ENCODE measurements at regions not wholly inside any gene's neighbourhood (a gene's known extent, or its start where the extent isn't known, plus 50 kb on each side); places are given as distances from the start of the nearest gene placed in this dataset.

DNA sequence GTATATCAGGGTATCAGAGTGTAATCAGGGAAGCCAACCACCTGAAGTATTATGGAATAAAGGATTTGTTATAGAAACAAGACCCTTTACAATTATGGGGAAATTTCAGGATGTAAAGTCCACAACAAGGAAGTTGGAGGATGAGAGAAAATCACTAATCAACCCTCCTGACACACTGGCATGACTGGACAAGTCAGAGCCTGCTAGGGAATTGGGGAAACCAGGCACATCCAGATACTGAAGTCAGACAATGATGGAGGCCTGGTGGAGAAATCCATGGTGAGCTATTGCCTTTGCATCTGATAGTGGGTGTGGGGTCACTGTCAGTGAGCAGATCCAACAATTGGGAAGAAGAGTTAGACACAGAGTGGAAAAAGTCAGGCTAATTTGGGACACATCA, 158.8 kb upstream of the FBXO11 start:
- no peak for TF ChIP-seq POLR2AphosphoS5 (IDR thresholded peaks at IDR 0.05; ENCODE audit: low read depth)
- TF ChIP-seq, protein P1, sequence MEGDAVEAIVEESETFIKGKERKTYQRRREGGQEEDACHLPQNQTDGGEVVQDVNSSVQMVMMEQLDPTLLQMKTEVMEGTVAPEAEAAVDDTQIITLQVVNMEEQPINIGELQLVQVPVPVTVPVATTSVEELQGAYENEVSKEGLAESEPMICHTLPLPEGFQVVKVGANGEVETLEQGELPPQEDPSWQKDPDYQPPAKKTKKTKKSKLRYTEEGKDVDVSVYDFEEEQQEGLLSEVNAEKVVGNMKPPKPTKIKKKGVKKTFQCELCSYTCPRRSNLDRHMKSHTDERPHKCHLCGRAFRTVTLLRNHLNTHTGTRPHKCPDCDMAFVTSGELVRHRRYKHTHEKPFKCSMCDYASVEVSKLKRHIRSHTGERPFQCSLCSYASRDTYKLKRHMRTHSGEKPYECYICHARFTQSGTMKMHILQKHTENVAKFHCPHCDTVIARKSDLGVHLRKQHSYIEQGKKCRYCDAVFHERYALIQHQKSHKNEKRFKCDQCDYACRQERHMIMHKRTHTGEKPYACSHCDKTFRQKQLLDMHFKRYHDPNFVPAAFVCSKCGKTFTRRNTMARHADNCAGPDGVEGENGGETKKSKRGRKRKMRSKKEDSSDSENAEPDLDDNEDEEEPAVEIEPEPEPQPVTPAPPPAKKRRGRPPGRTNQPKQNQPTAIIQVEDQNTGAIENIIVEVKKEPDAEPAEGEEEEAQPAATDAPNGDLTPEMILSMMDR (conservative IDR thresholded peaks at IDR 0.05; ENCODE audit: low read depth in 2 of 2) = no peak

Data from GM23338 (cell line).